Superior temporal gyrus (tissue), 1 donor: ENCODE measurements at regions not wholly inside any gene's neighbourhood (a gene's known extent, or its start where the extent isn't known, plus 50 kb on each side); places are given as distances from the start of the nearest gene placed in this dataset.

ENCODE experiments used
- DNase-seq: peaks from one replicate; pipeline ENCODE4 v3.0.0-alpha.2; 2016; ENCODE audit errors: extremely low spot score

GRCh38 chr13:91119643-91120042, 227.8 kb upstream of the MIR17HG start:
- DNase-seq, result no peak

- DNase-seq, result no peak
Measured at GRCh38 chr13:91122766-91123165, 224.7 kb upstream of the MIR17HG start.

- no peak for DNase-seq
Measured at GRCh38 chr13:91123456-91124127, 223.9 kb upstream of the MIR17HG start.

- DNase-seq, result no peak
Measured at GRCh38 chr13:91126806-91127205, 220.7 kb upstream of the MIR17HG start.

GRCh38 chr13:91127995-91128394, 219.5 kb upstream of the MIR17HG start:
- DNase-seq, result no peak

DNA sequence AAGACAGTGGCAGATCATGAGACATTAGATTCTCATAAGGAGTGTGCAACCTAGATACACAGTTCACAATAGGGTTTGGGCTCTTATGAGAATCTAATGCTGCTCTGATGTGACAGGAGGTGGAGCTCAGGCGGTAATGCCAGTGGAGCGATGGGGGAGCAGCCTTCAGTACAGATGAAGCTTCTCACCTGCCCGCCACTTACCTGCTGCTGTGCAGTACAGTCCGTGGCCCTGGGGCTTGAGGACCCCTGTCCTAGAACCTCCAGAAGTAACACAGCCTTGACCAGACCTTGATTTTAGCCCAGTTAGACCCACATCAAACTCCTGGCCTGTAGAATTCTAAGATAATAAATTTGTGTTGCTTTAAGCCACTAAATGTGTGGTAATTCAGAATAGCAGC, 215.1 kb upstream of the MIR17HG start:
- DNase-seq, result no peak

DNA sequence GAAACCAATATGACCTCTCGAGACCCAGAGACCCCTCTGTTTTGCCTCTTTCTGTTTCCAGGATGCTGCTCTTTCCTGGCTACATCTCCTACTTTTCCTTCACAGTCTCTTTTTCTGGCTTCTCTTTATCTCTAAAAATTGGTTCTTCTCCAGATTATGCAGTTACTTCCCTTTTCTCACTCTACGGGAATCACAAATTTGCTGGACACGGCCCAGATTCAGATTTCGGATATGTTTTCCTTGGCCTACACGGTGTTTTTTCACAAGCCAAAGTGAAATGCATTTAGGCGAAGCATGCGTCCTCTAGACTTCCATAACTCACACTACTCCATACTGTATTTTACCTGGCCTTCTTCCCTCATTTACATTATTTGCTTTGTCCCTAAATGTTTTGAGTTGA, 214.7 kb upstream of the MIR17HG start:
- no peak for DNase-seq

GRCh38 chr13:91133941-91134802, 213.3 kb upstream of the MIR17HG start:
- DNase-seq, result peak; percentile 88

- no peak for DNase-seq
Measured at GRCh38 chr13:91134803-91135184, 212.7 kb upstream of the MIR17HG start.

DNA sequence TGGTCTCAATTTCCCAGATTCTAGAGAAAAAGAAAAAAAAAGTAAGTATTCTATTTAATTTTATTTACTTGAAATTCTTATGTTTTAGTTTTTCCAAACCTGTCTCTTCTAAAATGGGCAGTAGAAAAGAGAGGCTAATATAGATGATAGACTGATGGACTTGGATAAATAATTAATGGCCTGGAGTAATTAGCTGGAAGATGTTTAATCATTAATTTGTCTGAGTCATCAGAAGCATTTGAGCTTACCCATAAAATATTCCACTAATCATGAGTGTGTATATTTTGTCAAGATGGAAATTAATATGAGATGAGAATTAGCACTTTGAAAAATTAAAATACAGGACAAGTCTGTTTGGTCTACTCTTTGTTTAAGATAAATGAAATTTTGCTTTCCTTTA, 212.1 kb upstream of the MIR17HG start:
- no peak for DNase-seq

DNA sequence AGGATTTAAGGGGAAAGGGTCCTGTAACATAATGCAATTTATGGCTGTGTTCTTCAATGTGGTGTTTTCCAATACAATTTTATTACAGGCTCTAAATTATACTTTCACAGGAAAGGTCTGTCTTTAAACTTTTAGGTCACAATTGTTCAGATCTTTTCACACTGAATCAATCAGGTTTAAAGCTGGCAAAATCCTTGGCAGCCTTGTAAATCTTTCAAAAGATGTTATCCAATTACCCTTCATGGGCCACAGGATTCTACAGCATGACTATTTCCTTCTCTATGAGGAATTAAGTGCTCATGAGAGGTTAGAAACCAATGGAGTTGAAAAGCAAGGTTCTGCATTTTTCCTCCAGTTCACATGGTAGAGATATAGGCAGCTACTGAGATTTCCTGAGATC, 211.5 kb upstream of the MIR17HG start:
- no peak for DNase-seq

GRCh38 chr13:91136806-91137205, 210.7 kb upstream of the MIR17HG start:
- DNase-seq, result no peak

GRCh38 chr13:91139232-91139631, 208.3 kb upstream of the MIR17HG start:
- DNase-seq, result no peak

GRCh38 chr13:91141543-91142061, 205.9 kb upstream of the MIR17HG start:
- no peak for DNase-seq

DNA sequence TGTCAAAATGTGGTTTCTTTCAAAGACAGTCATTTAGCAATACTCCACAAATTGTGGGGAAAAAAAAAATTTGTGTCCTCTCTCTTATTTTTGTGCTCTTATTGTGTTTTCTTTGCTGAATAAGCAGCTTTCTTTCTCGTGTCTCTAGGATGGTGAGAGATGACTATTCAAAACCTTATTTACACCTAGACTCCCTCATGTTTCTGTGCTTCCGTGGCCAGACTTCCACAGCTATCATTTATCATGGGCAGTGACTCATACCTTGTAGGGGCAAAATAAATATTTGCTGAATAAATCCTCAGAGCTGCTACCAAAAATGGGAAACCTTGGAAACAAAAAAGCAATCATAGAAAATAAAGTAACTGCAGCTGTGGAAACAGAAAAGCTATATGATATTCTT, 204.9 kb upstream of the MIR17HG start:
- DNase-seq, result no peak

DNA sequence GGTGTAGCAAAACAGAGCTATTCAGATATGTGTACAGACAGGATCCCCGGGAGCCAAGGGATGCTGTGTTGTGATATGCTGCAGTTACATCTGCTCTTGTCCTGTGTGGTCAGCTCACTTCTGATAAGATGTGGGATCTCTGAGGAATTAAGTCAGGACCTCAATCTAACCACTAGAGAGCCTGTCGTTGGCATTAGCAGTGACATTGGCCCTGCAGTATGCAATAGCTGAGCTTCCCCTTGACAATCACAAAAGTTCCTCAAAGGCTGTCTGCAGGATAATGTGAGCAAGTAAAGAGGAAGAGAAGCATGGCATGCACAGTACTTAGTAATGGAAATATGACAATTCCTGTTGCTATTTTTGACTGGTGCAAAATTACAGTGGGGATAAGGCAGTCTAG, 203.4 kb upstream of the MIR17HG start:
- no peak for DNase-seq

- no peak for DNase-seq
Measured at GRCh38 chr13:91144486-91144885, 203.0 kb upstream of the MIR17HG start.

DNA sequence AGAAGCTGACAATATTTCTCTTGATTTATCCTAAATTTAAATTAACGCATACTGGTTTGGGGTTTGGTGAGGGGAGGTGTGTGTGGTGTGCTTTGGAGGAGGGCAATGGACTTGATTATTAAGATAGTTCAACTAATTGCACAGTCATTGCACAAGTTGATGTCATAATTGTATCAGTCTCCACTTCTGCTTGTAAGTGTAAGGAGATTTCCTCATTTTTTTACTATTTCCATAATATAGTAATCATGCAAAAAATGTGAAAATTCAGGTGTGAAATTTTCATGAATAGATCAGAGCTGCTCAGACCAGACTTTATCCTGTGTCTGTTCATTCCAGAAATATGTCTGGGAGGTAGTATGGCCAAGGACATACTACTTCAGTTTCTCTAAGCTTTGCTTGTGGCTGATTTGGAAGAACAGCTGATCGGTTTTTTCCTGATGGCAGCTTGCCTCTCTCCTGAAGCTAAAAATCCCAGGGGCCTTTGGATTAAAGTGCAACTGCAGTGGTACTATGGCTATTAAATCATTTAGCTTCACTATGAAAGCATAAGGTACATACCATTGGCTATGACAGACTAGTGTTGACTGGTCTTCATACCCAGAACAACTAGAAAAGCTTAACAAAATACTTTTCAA, 201.8 kb upstream of the MIR17HG start:
- DNase-seq, result no peak

GRCh38 chr13:91146601-91147000, 200.9 kb upstream of the MIR17HG start:
- DNase-seq, result no peak

- no peak for DNase-seq
Measured at GRCh38 chr13:91148098-91148497, 199.4 kb upstream of the MIR17HG start.

DNA sequence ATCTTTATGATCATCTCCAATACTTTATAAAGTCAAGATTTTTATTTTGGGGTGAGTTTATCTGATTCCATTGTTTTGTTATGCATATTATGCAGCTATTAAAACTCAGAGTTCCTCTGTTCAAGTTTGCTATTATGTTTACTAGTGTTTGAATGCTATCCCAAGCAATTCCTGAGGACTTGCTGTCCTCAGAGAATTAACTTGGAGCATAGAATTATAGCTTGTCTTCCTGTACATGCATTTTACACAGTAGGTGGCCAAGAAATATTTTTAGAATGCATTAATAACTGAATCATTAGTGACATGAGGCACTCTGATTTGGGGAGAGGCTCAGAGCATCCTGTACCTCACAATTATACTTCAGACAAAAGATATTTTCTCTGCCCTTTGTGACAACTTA, 195.6 kb upstream of the MIR17HG start:
- no peak for DNase-seq

DNA sequence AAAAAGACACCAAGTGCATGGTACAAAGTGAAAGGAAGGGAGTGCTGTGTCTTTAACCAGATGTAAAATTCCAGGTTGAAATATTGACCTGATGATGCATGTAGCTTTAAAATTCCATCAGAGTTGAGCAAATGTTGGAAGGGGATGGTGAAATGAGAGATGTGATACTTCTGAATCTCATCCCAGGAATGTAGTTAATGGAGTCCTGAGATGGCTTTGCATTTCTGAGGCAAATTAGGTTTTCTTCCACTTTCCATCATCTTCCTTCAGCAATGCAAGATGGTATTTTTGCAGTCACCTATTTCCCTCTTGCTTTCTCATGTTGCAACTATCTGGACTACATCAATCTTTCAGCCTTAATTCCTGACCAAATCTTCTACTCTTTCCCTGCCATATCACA, 194.1 kb upstream of the MIR17HG start:
- DNase-seq, result no peak
